ENCODE measurements at regions not wholly inside any gene's neighbourhood (a gene's known extent, or its start where the extent isn't known, plus 50 kb on each side); places are given as distances from the start of the nearest gene placed in this dataset.

DNA sequence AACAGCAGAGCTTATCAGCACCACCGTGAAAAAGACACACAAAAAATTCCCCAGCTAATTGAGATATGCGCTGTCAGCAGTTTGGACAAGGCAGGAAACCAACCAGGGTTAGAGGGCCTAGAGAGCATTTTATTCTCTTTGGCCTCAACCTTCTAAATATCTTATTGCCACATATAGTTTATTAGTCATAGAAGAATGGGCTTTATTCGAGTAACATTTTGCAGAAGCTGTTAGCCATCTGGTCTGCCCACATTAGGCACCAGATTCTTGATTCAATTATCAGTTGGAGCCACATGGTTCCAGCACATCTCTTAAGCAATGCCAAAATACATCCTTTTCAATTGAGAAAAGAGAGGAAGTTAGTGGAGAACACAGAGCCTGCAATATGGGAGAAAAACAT lies 109.9 kb upstream of the CXADR start:
- no peak overlapping the region for H3K4me3 ChIP-seq (ENCODE audit: severe bottlenecking)
- H3K36me3 ChIP-seq (ENCODE audit: low read depth), result no peaks in the 10 kb centered on the region
- H3K9me3 ChIP-seq (ENCODE audit: severe bottlenecking), result no peaks in the 10 kb centered on the region
- H3K4me1 ChIP-seq (ENCODE audit: insufficient read depth, poor library complexity, severe bottlenecking), result no peaks in the 10 kb centered on the region
- TF ChIP-seq CTCF (IDR thresholded peaks at IDR 0.05; ENCODE audit: poor library complexity, severe bottlenecking), result no peak
- H3K27ac ChIP-seq (ENCODE audit: poor library complexity, severe bottlenecking), result no peak overlapping the region
- no peaks in the 10 kb centered on the region for H3K27me3 ChIP-seq (ENCODE audit: insufficient read depth, poor library complexity, severe bottlenecking)
- DNase-seq (ENCODE audit: low spot score), result no peak
- no peak for ATAC-seq (ENCODE audit: low read depth)

DNA sequence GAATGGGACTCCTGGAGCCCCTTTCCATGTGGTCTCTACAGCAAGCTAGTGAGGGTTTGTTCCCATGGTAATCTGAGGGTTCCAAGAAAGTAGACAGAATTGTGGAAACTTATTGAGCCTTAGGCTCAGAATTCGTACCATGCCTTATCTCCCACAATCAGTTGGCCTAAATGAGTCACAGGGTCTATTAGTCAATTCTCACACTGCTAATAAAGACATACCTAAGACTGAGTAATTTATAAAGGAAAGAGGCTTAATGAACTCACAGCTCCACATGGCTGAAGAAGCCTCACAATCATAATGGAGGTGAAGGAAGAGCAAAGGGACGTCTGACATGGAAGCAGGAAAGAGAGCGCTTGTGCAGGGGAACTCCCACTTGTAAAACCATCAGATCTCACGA lies 106.6 kb upstream of the CXADR start:
- Histone ChIP-seq H3K36me3 (ENCODE audit: low read depth) (no peaks in the 10 kb centered on the region), H3K27ac (ENCODE audit: poor library complexity, severe bottlenecking) (no peak overlapping the region), H3K4me1 (ENCODE audit: insufficient read depth, poor library complexity, severe bottlenecking) (no peaks in the 10 kb centered on the region), H3K9me3 (ENCODE audit: severe bottlenecking) (no peaks in the 10 kb centered on the region), H3K4me3 (ENCODE audit: severe bottlenecking) (no peak overlapping the region), H3K27me3 (ENCODE audit: insufficient read depth, poor library complexity, severe bottlenecking) (no peaks in the 10 kb centered on the region)
- ATAC-seq (ENCODE audit: low read depth) (peak; percentile 31; the same call in 1 of the 3 replicates), DNase-seq (ENCODE audit: low spot score) (no peak)
- TF ChIP-seq CTCF (IDR thresholded peaks at IDR 0.05; ENCODE audit: poor library complexity, severe bottlenecking), result no peak

DNA sequence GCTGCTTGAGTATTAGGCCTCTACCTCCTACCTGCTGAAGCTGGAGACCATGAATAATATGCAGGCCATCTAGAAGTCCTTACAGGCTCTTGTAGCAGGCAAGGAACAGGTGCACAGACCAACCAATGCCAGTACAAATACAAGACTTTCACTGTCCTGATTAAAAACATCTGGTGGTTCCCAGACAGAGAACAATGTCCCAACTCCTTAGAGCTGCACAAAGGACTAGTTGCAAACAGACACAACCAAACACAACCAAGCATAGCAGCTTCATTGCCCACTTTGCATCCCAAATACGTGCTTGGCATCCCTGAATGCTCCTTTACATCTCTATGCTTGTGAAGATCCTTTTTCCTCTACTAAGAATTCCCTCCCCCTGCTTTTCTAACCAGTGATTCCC lies 98.1 kb upstream of the CXADR start:
- Histone ChIP-seq H3K27me3 (ENCODE audit: insufficient read depth, poor library complexity, severe bottlenecking) (no peaks in the 10 kb centered on the region), H3K4me1 (ENCODE audit: insufficient read depth, poor library complexity, severe bottlenecking) (no peaks in the 10 kb centered on the region), H3K9me3 (ENCODE audit: severe bottlenecking) (no peaks in the 10 kb centered on the region), H3K36me3 (ENCODE audit: low read depth) (no peaks in the 10 kb centered on the region), H3K4me3 (ENCODE audit: severe bottlenecking) (no peak overlapping the region), H3K27ac (ENCODE audit: poor library complexity, severe bottlenecking) (no peak overlapping the region)
- ATAC-seq (ENCODE audit: low read depth), result no peak
- no peak for DNase-seq (ENCODE audit: low spot score)
- TF ChIP-seq CTCF (IDR thresholded peaks at IDR 0.05; ENCODE audit: poor library complexity, severe bottlenecking), result no peak

GRCh38 chr21:17416139-17416538 lies 96.7 kb upstream of the CXADR start:
- ATAC-seq (ENCODE audit: low read depth), result no peak
- Histone ChIP-seq H3K36me3 (ENCODE audit: low read depth) (no peaks in the 10 kb centered on the region), H3K9me3 (ENCODE audit: severe bottlenecking) (no peaks in the 10 kb centered on the region), H3K4me3 (ENCODE audit: severe bottlenecking) (no peak overlapping the region), H3K27me3 (ENCODE audit: insufficient read depth, poor library complexity, severe bottlenecking) (no peaks in the 10 kb centered on the region), H3K27ac (ENCODE audit: poor library complexity, severe bottlenecking) (no peak overlapping the region), H3K4me1 (ENCODE audit: insufficient read depth, poor library complexity, severe bottlenecking) (no peaks in the 10 kb centered on the region)
- TF ChIP-seq CTCF (IDR thresholded peaks at IDR 0.05; ENCODE audit: poor library complexity, severe bottlenecking), result no peak
- DNase-seq (ENCODE audit: low spot score), result no peak

- ATAC-seq (ENCODE audit: low read depth) (no peak), DNase-seq (ENCODE audit: low spot score) (no peak)
- H3K4me1 ChIP-seq (ENCODE audit: insufficient read depth, poor library complexity, severe bottlenecking), result no peaks in the 10 kb centered on the region
- H3K36me3 ChIP-seq (ENCODE audit: low read depth), result no peaks in the 10 kb centered on the region
- H3K9me3 ChIP-seq (ENCODE audit: severe bottlenecking), result no peaks in the 10 kb centered on the region
- no peak overlapping the region for H3K27ac ChIP-seq (ENCODE audit: poor library complexity, severe bottlenecking)
- no peak for TF ChIP-seq CTCF (IDR thresholded peaks at IDR 0.05; ENCODE audit: poor library complexity, severe bottlenecking)
- H3K4me3 ChIP-seq (ENCODE audit: severe bottlenecking), result no peak overlapping the region
- no peaks in the 10 kb centered on the region for H3K27me3 ChIP-seq (ENCODE audit: insufficient read depth, poor library complexity, severe bottlenecking)
Measured at GRCh38 chr21:17422931-17423330, 89.9 kb upstream of the CXADR start.

Data from RWPE2 (cell line).